IMR-90 (cell line): ENCODE measurements at regions not wholly inside any gene's neighbourhood (a gene's known extent, or its start where the extent isn't known, plus 50 kb on each side); places are given as distances from the start of the nearest gene placed in this dataset.

Source experiments
- ATAC-seq: fragments of 200-7000 bp; cut with Tn5 transposase; 2 replicates; pipeline ENCODE4 v1.9.1; 2020; ENCODE audit warnings: low read depth, mild to moderate bottlenecking, moderate library complexity
- BruUV-seq: library from RNA; stranded (reverse); fragments of 400-500 nt; replicated peaks from 2 replicates; lab custom pipeline; 2021; lab: Mats Ljungman, UMichigan
- CTCF ChIA-PET: fragments of 300-600 bp; formaldehyde crosslinking; extraction: SDS; loops from one replicate; lab custom pipeline; 2021; ENCODE audit warnings: antibody characterized with exemption; lab: Yijun Ruan, JAX
- POLR2A ChIA-PET: fragments of 300-600 bp; sonication (Branson Sonifier 250); formaldehyde crosslinking; loops from one replicate; lab custom pipeline; 2022; ENCODE audit warnings: antibody characterized with exemption; ENCODE audit not compliant: unreplicated experiment; lab: Charles Lee
- DNase-seq: peaks from one replicate; pipeline ENCODE4 v3.0.0; 2013
- H2AFZ ChIP-seq: replicated peaks from 2 replicates; pipeline ENCODE3; 2013; ENCODE audit warnings: low read length, mild to moderate bottlenecking; ENCODE audit not compliant: poor library complexity
- H2AK5ac ChIP-seq: 2 replicates; pipeline ENCODE4 v1.6.1; 2013; ENCODE audit warnings: low read depth, low read length, inconsistent platforms
- H2AK9ac ChIP-seq: replicated peaks from 2 replicates; pipeline ENCODE3; 2013; ENCODE audit warnings: mild to moderate bottlenecking, low read depth, low read length, moderate library complexity; ENCODE audit not compliant: poor library complexity
- H2BK120ac ChIP-seq: 2 replicates; pipeline ENCODE4 v1.6.1; 2013; ENCODE audit warnings: low read depth, low read length, inconsistent platforms
- H2BK15ac ChIP-seq: 3 replicates; pipeline ENCODE4 v1.6.1; 2013; ENCODE audit warnings: low read depth, low read length, inconsistent platforms
- H2BK20ac ChIP-seq: 2 replicates; pipeline ENCODE4 v1.6.1; 2013; ENCODE audit warnings: low read depth, mild to moderate bottlenecking, inconsistent platforms, low read length, moderate library complexity
- H2BK5ac ChIP-seq: 2 replicates; pipeline ENCODE4 v1.6.1; 2013; ENCODE audit warnings: mild to moderate bottlenecking, low read depth, low read length, inconsistent platforms; ENCODE audit not compliant: poor library complexity, severe bottlenecking
- H3K14ac ChIP-seq: replicated peaks from 2 replicates; pipeline ENCODE4 v1.6.1; 2013; ENCODE audit warnings: low read depth, low read length, inconsistent platforms
- H3K18ac ChIP-seq: 2 replicates; pipeline ENCODE4 v1.6.1; 2013; ENCODE audit warnings: low read depth, low read length, control low read depth
- H3K23ac ChIP-seq: 2 replicates; pipeline ENCODE4 v1.6.1; 2013; ENCODE audit warnings: low read depth, low read length, inconsistent platforms
- H3K27ac ChIP-seq: 2 replicates; pipeline ENCODE4 v1.5.1; 2013; ENCODE audit warnings: mild to moderate bottlenecking, control low read depth, low read length; ENCODE audit not compliant: insufficient read depth
- H3K27me3 ChIP-seq: 2 replicates; pipeline ENCODE4 v1.6.1; 2013; ENCODE audit warnings: low read length; ENCODE audit not compliant: control insufficient read depth, insufficient read depth
- H3K36me3 ChIP-seq: 2 replicates; pipeline ENCODE4 v1.6.1; 2013; ENCODE audit warnings: low read length, mixed read lengths; ENCODE audit not compliant: control insufficient read depth, insufficient read depth
- H3K4ac ChIP-seq: 2 replicates; pipeline ENCODE4 v1.6.1; 2013; ENCODE audit warnings: low read depth, low read length, inconsistent platforms
- H3K4me1 ChIP-seq: 2 replicates; pipeline ENCODE4 v1.6.1; 2013; ENCODE audit warnings: low read length, mixed read lengths; ENCODE audit not compliant: control insufficient read depth, insufficient read depth
- H3K4me2 ChIP-seq: 2 replicates; pipeline ENCODE4 v1.6.1; 2013; ENCODE audit warnings: low read depth, mild to moderate bottlenecking, control low read depth, low read length, moderate library complexity
- H3K4me3 ChIP-seq: 2 replicates; pipeline ENCODE4 v1.5.1; 2013; ENCODE audit warnings: low read depth, mild to moderate bottlenecking, control low read depth, low read length, moderate library complexity; ENCODE audit not compliant: insufficient read depth
- H3K56ac ChIP-seq: 2 replicates; pipeline ENCODE4 v1.6.1; 2013; ENCODE audit warnings: low read length, inconsistent platforms; ENCODE audit not compliant: insufficient read depth; ENCODE audit errors: extremely low read depth
- H3K79me1 ChIP-seq, 2 experiments: 2 replicates each; pipeline ENCODE4 v1.6.1; 2013; ENCODE audit warnings: low read length in 2 of 2, inconsistent platforms in 1 of 2, low read depth in 1 of 2
- H3K9ac ChIP-seq: 2 replicates; pipeline ENCODE4 v1.6.1; 2013; ENCODE audit warnings: low read depth, low read length, control low read depth
- H3K9me1 ChIP-seq: 2 replicates; pipeline ENCODE4 v1.6.1; 2013; ENCODE audit warnings: low read length, inconsistent platforms; ENCODE audit not compliant: insufficient read depth
- H3K9me3 ChIP-seq: 2 replicates; pipeline ENCODE4 v1.6.1; 2013; ENCODE audit warnings: low read length; ENCODE audit not compliant: control insufficient read depth, insufficient read depth
- H4K20me1 ChIP-seq: 2 replicates; pipeline ENCODE4 v1.6.1; 2013; ENCODE audit warnings: low read length, inconsistent platforms; ENCODE audit not compliant: insufficient read depth
- H4K5ac ChIP-seq: 2 replicates; pipeline ENCODE4 v1.6.1; 2013; ENCODE audit warnings: mild to moderate bottlenecking, low read depth, low read length, control low read depth
- H4K8ac ChIP-seq, 2 experiments: 2 replicates each; pipeline ENCODE4 v1.6.1; 2013; ENCODE audit warnings: low read depth in 2 of 2, low read length in 2 of 2, control low read depth in 1 of 2, inconsistent platforms in 1 of 2
- H4K91ac ChIP-seq: 2 replicates; pipeline ENCODE4 v1.6.1; 2013; ENCODE audit warnings: low read depth, low read length, inconsistent platforms; ENCODE audit not compliant: insufficient read depth
- CEBPB ChIP-seq: IDR thresholded peaks from 2 replicates; pipeline ENCODE4 v1.6.1; 2012; ENCODE audit warnings: low read depth, low read length, improper control_type of control experiment
- CHD1 ChIP-seq: IDR thresholded peaks from 2 replicates; pipeline ENCODE4 v1.6.1; 2012; ENCODE audit warnings: low read depth, low read length, improper control_type of control experiment
- FOS ChIP-seq: fragments of 150-350 bp; IDR thresholded peaks from 2 replicates; pipeline ENCODE4 v1.6.1; 2016; ENCODE audit warnings: low read depth, low read length
- POLR2A ChIP-seq: IDR thresholded peaks from 2 replicates; pipeline ENCODE4 v1.6.1; 2012; ENCODE audit warnings: mild to moderate bottlenecking, low read depth, low read length
- RAD21 ChIP-seq: IDR thresholded peaks from 2 replicates; pipeline ENCODE4 v1.6.1; 2012; ENCODE audit warnings: low read length, improper control_type of control experiment
- RCOR1 ChIP-seq: IDR thresholded peaks from 2 replicates; pipeline ENCODE4 v1.6.1; 2012; ENCODE audit warnings: mild to moderate bottlenecking, low read length, improper control_type of control experiment; ENCODE audit not compliant: insufficient replicate concordance
- SMC3 ChIP-seq: fragments of 150-350 bp; IDR thresholded peaks from 2 replicates; pipeline ENCODE4 v1.6.1; 2016; ENCODE audit warnings: low read depth, mild to moderate bottlenecking, antibody characterized with exemption, low read length, moderate library complexity
- WGBS, 2 experiments: methylation state at CpG; one replicate each; pipeline versions ENCODE4 v1.1.5 to v1.1.7; 2013; ENCODE audit warnings: missing lambda C conversion rate in 2 of 2; ENCODE audit not compliant: insufficient read length in 1 of 2; ENCODE audit errors: extremely low coverage in 2 of 2; 5-methylcytosine and 5-hydroxymethylcytosine counted together
- dilution Hi-C: fragments of 300-500 bp; cut with HindIII; formaldehyde crosslinking; loops from one replicate; pipeline ENCODE4 v1.14.3; 2018; ENCODE audit warnings: low sequenced_read_pairs; ENCODE audit not compliant: unreplicated experiment
- in situ Hi-C: fragments of 300-500 bp; cut with MboI; formaldehyde crosslinking; loops from 3 replicates; pipeline ENCODE4 v1.14.3; 2019; ENCODE audit warnings: low sequenced_read_pairs, inconsistent platforms, mixed read lengths
- intact Hi-C: fragments of 100-400 bp; cut with micrococcal nuclease; formaldehyde crosslinking; loops from 2 replicates; pipeline ENCODE4 v1.10.0; 2022
- TF ChIP-seq, protein P1 (sequence below): fragments of 150-350 bp; IDR thresholded peaks from 2 replicates; pipeline ENCODE4 v1.6.1; 2017; ENCODE audit warnings: mild to moderate bottlenecking, antibody characterized with exemption, low read length, low read depth

- Histone ChIP-seq H3K79me1 (no peaks in the 10 kb centered on the region), H3K14ac (no peak overlapping the region), H2AK5ac (no peak overlapping the region), H2BK120ac (no peak overlapping the region), H2AFZ (no peak overlapping the region), H3K23ac (no peak overlapping the region), H3K56ac (no peak overlapping the region), H4K5ac (no peak overlapping the region), H3K36me3 (no peaks in the 10 kb centered on the region), H4K20me1 (no peaks in the 10 kb centered on the region), H3K4me2 (no peak overlapping the region), H3K27ac (no peak overlapping the region), H4K91ac (no peak overlapping the region), H2BK15ac (no peak overlapping the region), H4K8ac (no peak overlapping the region), H3K4ac (no peak overlapping the region), H3K27me3 (peaks cover 1% of the 10 kb centered on the region), H3K9me1 (no peaks in the 10 kb centered on the region), H3K9me3 (no peaks in the 10 kb centered on the region), H2AK9ac (no peak overlapping the region), H2BK5ac (no peak overlapping the region), H2BK20ac (no peak overlapping the region), H3K4me1 (no peaks in the 10 kb centered on the region), H3K18ac (no peak overlapping the region), H3K4me3 (no peak overlapping the region), H3K9ac (no peak overlapping the region)
- ChIA-PET POLR2A (no interaction called here), CTCF (no interaction called here)
- TF ChIP-seq FOS (no peak), CEBPB (no peak), RAD21 (no peak), POLR2A (no peak), RCOR1 (no peak), SMC3 (no peak), CHD1 (no peak)
- TF ChIP-seq, protein P1, sequence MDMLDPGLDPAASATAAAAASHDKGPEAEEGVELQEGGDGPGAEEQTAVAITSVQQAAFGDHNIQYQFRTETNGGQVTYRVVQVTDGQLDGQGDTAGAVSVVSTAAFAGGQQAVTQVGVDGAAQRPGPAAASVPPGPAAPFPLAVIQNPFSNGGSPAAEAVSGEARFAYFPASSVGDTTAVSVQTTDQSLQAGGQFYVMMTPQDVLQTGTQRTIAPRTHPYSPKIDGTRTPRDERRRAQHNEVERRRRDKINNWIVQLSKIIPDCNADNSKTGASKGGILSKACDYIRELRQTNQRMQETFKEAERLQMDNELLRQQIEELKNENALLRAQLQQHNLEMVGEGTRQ = no peak
- DNase-seq = no peak
- in situ Hi-C loops = no loop called here
- BruUV-seq = no TSS peak
- dilution Hi-C loops = no loop called here
- intact Hi-C loops = no loop called here
- ATAC-seq = no peak
- no CpG with 5 or more reads among the region's 4 CpGs for WGBS, 2 experiments
Observed at GRCh38 chr5:159609359-159609758, 279.1 kb upstream of the IL12B start.
